Stimulated activated CD8-positive, alpha-beta memory T cell treated with anti-CD3 and anti-CD28 coated beads, Interleukin-4, amount 100 ng/mL, for 1 hour (primary cell): ENCODE measurements at regions not wholly inside any gene's neighbourhood (a gene's known extent, or its start where the extent isn't known, plus 50 kb on each side); places are given as distances from the start of the nearest gene placed in this dataset.
"Not testable (repeated sequence)": the region's sequence is repeated elsewhere in the genome, so short reads cannot be mapped to it uniquely, and the experiment has no call there.

Experiments used
- DNase-seq, 2 donors: peaks; one replicate each; pipeline ENCODE4 v3.0.0-alpha.2; 2020; ENCODE audit warnings: low read depth in 2 of 2, low spot score in 1 of 2

DNA sequence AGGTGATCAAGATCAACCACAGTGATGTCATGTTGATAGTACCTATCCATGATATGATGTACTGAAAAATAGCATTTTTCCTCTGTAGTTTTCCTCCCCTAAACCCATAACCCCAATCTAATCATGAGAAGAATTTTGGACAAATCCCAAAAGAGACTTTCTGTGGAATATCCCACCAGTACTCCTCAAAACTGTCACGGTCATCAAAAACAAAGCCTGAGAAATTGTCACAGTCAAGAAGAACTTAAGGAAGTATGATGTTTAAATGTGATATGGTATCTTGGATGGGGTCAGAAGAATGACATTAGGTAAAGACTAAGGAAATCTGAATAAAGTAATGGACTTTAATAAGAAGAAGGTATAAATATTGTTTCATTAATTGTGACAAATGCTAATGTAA lies 248.8 kb downstream of the RMST start:
- DNase-seq: no peak

DNA sequence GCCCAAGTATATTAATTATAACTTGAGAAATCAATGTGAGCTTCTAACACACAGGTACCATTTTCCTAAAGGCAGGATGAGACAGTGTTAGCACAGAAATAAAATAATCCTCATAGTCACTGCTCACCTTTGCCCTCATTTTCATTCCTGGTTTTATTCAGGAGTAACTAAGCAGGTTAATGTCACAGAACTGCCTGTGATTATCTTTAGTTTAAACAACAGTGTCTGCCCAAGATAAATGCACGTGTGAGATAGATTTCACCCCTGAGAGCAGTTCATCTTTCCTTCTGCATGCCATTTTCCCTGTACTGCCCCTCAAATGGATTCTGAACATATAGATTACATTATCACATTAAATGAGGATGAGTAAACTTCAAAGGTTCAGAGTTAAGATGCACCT lies 250.7 kb downstream of the RMST start:
- no peak for DNase-seq

DNA sequence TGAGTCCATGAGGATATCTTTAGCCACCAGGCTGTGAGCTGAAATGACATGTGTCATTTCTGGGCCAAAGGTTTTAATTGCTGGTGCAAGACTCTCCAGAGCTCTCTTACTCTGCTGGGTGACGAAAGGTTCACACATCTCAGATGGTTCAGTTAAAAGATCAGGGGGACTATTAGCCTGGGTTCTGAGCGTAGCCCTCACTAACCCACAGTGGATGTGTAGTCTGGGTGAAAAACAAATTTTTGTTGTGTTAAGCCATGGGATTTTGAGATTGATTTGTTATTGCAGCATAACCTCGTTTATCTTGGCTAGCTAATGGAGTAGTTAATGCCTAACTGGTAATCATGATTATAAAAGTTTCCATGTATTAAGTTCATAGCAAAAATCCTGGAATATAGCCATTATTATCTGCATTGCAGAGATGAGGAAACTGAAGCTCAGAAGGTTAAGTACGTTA lies 251.5 kb downstream of the RMST start:
- no peak for DNase-seq

DNA sequence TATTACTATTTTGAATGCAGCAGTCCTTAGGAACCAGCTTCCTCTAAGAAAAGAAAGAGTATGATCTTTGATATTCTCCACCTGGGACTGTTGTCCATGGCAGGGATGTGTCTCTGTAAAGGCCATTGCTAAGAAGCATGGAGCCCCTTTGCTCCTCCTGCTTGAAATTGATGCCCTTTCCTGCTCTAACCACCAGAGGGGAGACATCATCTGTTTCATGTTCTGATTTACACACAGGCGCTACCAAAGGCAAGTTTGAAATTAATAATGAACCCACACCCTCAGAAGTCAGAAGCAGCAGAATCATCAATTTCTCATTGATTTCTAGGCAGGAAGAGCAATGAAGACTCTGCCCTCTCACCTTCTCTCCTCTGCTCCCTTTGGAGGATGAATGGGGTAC lies 253.8 kb downstream of the RMST start:
- no peak for DNase-seq

DNA sequence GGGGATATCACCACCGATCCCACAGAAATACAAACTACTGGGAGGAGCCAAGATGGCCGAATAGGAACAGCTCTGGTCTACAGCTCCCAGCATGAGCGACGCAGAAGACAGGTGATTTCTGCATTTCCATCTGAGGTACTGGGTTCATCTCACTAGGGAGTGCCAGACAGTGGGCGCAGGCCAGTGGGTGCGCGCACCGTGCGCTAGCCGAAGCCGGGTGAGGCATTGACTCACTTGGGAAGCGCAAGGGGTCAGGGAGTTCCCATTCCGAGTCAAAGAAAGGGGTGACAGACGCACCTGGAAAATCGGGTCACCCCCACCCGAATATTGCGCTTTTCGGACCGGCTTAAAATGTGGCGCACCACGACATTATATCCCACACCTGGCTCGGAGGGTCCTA lies 261.2 kb downstream of the RMST start:
- DNase-seq: not testable (repeated sequence)

DNA sequence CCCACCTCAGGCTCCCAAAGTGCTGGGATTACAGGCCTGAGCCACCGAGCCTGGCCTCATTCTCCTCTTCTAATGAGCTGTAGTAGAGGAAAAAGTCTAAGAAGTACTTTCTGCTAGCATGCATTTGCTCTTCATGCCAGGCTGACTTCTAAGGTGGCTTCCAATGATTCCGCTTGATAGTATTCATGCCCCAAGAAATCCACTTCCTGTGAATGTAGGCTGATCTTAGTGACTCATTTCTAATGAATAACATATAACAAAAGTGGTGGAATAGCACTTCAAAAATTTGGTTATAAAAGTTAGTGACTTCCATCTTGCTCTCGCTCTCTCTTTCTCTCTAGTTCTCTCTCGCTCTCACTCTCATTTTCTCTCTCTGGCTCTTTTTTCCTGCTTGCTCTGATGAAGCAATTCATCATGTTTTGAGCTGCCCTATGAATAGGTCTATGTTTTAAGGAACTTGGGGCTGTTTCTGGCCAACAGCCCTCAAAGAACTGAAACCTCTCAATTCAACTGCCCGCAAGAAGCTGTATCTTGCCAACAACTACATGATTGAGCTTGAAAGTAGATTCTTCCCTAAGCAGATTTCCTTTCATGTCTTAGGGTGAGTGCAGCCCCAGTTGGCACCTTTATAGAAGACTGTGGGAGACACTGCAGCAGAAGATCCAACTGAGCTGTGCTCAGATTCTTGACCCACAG lies 282.9 kb downstream of the RMST start:
- DNase-seq: no peak

DNA sequence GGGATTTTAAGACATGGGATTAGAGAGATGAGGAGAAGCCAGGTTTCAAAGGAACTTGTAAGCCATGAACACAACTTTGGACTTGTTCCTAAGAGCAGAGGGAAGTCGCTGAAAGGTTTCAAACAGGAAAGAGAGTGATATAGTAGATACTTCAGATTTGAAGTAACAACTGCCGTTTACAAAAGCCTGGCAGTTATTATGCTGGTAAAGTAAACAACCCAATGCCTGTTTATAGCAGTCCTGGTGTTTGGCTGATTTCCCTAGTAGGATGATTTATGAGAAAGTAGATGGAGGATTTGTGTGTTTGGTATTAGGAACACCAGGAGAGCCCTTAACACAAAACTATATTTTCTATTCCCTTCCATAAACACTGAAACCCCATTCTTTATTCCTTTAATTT lies 285.7 kb downstream of the RMST start:
- DNase-seq: no peak

DNA sequence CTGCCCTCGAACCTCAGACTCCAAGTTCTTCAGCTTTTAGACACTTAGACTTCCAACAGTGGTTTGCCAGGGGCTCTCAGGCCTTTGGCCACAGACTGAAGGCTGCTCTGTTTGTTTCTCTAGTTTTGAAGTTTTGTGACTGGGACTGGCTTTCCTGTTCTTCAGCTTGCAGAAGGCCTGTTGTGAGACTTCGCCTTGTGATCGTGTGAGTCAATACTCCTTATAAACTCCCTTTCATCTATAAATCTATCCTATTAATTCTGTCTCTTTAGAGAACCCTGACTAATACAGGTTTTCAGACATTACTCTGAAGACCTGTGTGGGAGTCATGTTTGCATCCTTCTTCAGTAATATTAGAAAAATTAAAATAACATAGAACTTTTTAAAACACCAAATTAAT lies 289.1 kb downstream of the RMST start:
- no peak for DNase-seq

DNA sequence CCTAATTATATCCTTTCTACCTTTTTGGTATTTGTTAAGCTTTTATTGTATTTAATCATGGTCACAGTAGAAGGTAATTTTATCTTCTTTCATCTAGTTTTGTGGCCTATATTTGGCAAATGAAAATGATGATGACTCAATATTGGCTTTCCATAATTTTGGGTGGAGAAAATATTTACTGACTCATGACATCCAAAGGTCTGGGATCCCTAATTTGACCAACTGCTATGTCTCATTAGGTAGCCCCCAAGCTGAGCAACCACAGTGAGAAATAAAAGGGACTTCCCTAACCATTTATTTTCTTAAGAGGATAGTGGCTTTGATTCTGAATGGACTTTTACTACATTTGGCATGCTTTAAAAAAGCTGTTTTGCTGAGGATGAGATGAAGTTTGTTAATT lies 289.5 kb downstream of the RMST start:
- no peak for DNase-seq

DNA sequence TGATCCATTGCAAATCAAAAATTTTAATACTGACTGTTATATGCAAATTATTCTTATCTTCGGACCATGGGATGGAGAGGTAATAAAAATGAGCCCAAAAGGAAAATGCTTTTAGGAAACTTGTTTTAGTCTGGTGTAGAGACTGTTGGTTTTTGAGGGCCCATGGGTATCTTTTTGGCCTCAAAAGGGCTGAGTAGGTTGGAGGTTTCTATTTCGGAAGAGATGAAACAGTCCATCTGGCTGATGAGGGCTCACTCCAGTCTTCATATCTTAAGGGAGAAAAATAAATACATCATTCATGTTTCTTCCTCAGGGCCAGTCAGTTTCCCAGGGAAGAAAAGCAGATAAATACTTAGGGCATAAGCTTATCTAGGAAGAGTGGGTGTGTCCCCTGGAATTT lies 290.7 kb downstream of the RMST start:
- no peak for DNase-seq

DNA sequence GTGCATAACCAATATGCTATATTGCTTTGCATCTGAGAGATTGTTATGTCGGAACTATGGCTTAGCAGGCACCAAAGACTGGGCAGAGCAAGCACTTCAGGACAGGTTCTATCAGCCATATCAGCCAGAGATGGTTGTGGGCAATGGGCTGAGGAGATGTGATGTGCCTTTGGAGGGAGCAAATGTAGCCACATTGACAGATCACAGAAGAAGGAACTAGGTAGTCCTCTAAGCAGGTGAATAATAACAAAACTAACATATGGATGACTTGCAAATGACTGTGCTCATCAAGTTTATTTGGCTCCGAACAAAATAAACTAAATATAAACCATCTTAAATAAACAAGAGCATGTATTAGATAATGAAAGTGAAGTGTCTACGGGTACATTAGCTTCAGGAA lies 291.7 kb downstream of the RMST start:
- DNase-seq: no peak

DNA sequence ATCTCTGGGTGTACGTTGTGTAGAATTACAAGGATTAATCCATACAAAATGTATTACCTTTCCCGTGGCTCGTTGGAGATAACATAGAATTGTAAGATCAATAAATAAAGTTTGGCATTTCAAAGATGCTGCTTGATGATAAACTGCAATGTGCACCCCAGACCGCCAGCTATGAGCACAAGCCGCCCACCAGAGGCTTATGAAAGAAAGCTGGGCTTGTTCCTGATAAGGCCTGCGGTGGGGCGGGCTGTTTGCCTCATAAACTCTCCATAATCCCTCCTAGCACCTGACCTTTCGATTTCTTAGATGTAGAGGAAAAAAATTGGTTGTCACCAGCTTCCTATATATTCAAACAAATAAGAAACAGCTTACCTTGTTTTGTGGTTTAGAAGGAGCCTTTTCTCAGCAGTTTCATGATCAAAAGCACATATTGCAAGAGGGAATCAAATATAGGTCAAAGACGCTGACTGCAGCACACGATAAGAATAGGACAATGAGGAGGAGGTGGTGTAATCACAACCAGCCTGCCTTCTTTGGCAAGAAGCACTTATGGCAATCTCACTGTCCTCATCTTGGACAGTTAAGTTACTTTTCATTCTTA lies 293.6 kb downstream of the RMST start:
- DNase-seq: no peak

DNA sequence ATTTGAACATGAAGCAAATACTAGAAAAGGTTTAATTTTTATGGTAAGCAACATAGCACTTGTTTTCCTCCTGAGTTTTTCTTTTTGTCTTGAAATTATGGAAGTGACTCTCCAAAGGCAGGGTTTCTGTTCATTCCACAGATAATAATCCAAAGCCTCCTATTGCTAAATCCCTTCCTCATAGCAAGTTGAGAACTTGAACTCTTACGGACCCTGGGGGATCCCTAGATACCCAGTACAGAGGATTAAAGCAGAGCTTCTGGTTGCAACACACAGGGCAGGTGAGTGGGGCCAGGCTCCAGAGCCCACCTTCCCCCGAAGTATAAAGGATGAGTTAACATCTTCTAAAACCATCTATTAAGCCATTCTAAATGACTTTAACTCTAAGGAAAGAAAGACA lies 294.1 kb downstream of the RMST start:
- DNase-seq: no peak

DNA sequence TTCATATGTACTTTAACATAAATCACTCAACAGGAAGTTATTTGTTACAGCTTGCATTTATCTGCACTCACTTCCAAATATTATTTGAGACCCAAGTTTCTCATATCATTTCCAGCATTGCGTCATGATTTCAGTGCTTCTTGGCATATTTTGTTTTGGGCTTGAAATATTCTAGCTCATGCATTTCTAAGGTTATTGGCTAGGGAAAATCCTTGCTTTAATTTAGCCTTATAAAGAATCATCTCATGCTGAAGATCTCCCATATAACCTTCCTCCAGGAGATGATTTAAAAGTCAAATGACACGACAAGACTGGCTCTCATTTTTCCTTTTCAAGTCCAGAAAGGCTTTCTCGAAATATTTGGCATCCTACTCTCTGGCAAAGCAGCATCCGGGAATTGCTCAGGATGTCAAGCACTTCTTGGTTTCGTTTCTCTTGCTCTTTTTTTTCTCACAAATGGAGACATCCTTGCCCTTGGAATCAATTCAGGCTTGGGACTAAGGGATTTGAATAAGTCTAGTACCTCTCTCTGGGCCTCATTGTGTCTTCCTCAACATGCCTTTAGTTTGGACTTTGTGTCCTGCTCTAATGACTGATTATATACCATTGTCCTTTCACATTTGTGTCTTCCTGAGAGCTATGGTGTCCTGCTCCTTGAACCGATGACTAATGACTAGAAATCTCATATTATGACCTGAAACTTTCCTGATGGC lies 295.0 kb downstream of the RMST start:
- no peak for DNase-seq

DNA sequence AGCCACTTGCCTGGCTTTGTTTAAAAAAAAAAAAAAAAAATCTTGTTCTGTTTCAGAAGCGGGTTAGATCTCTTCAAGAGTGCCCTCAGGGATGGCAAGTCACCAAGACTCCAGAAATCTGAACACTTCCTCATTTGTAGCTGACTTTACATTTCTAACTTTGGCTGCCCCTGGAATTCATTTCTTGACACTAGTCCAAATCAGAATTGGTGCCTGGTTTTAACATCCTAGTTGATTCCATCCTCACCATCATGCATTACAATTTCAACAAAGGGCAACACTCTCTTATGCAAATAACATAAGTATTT lies 295.5 kb downstream of the RMST start:
- DNase-seq: no peak

DNA sequence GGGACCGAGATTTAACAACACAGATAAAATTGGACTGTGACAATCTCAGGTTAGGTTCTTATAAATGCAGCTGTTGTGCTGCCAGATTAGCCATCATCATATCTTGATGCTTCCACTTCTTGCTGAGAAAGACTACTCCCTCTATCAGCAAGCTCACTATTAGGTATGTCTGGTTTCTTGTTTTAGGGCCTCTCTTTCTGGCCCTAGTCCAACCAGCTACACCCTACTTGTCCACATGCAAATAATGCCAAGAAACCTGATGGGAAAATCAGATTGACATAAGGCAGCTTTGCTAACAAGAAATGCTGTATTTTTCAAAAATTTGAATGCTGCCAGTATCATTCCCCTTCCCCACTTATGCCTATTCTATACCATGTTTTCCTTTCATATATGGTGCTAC lies 296.0 kb downstream of the RMST start:
- DNase-seq: no peak

DNA sequence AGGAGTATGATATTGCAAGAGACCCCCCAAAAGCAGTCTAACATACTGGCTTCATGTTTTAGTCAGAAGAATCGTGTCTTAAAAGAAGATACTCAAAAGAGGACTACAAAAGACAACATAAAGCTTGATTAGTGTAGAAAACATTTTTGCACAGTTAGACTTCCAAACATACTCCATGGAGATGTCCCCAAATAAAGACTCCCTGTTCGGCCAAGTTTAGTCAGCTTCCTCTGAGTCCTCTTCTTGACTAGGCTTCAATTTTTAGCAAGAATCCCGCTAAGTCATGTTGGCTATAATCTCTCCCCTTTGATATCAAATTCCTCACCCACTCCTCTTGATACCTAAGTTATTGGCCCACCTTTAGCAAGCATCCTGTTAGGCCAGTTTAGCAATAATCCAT lies 298.0 kb downstream of the RMST start:
- DNase-seq: no peak

DNA sequence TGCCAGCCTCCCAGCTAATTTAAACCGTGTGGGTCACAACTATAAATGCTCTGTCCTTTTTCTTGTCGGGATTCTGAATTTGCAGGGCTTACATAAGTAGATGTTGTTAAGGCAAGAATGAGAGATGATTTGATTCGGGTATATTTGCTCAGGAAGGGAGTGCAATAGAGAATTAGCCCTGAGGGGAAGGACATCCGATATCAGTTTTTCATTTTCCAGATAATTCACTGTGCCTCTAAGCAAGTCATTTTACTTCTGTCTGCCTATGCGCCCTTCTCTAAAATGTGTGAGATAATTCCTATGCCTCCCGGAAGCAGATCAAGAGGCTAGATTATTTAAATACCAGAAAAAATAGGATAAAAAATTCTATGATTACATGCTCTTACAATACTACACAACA lies 300.5 kb downstream of the RMST start:
- no peak for DNase-seq

DNA sequence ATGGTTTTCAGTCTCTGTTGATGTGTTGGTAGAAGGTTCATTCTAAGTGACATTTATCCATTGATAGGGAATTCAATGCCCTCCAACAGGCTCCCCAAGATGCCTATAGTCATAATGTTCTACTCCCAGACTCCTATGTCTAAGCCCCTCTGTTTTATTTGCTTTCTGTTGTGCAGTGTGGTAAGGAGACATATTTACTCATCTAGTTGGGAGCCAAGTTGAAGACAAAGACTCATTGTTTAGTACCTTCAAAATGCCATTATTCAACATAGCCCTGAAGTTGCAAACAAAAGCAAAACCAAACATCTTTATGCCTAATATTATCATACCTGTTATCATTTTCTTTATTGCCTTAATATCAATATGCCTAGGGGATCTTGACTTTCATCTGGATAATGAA lies 302.1 kb downstream of the RMST start:
- DNase-seq: no peak

DNA sequence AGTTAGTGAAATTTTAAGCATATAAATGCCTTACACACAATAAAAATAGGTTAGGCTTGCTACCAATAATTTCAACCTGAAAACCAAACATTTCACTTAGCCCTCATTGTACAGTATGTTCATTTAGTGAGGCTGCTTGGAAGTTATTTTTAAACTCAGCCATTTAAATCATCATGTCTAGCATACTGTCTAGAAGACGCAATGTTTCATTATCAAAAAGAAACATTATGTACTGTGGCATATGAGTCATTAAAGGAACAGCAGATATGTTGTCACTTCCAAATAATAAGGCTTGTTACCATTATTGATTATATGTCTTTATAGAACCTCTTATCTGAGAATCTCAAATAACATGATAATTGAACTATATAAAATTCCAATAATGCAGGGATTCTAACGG lies 304.7 kb downstream of the RMST start:
- DNase-seq: no peak

DNA sequence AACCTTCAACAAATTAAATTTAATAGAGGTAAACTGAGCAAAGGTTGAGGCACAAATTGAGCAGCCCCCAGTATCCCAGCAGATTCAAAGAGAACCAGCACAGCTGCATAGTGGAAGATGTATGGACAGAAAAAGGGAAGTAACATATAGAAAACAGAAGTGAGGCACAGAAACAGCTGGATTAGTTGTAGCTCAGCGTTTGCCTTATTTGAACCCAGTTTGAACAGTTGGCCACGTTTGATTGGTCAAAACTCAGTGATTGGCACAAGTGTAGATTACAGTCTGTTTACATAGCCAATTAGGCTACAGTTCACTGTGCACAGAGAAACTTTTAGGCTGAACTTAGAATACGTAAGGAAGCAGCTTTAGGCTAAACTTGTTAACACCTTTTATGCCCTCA lies 315.5 kb downstream of the RMST start:
- no peak for DNase-seq

DNA sequence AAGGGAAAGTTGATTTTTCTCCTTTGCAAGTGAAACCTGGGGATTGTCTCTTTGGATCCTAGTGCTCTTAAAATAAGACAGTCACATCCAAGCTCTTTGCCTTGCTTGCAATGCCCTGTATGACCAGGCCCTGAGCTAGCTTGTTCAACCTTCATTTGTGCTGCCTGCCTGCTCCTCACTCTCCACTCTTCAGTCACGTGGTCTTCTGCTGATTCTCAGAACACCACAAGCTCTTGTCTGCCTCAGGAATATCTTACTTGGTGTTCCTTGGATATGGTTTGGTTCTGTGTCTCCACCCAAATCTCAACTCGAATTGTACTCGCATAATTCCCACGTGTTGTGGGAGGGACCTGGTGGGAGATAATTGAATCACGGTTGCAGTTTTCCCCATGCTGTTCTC lies 318.7 kb downstream of the RMST start:
- DNase-seq: no peak

DNA sequence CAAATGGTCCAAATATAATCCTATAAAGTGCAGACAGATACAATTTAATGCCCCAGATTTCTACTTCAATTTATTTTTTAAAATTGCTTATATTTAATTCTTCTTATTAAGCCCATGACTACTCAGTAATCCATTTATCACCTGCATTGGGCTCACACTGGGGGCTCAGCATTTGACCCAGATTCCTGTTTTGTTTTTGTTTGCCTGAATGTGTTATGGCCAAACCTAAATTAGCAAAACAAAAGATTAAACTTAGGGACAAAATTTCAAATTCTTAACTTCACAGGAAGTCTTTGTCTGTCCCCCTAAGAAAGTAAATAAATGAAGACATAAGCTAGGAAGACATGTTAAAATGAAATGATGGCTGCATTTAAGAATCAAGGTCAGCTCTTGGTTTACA lies 322.3 kb downstream of the RMST start:
- no peak for DNase-seq
